Lung (tissue), 11 donors: ENCODE measurements at regions not wholly inside any gene's neighbourhood (a gene's known extent, or its start where the extent isn't known, plus 50 kb on each side); places are given as distances from the start of the nearest gene placed in this dataset.

Experiments
- ATAC-seq: fragments of 200-7000 bp; cut with Tn5 transposase; one replicate; pipeline ENCODE4 v1.9.1; 2020; ENCODE audit warnings: moderate number of reproducible peaks; ENCODE audit not compliant: insufficient read depth, low FRiP score
- DNase-seq, 3 donors: peaks; one replicate each; pipeline ENCODE4 v3.0.0-alpha.2; 2013 to 2017
- H3K27ac ChIP-seq, 2 donors: one replicate each; pipeline ENCODE4 v1.5.1; 2013; ENCODE audit warnings: mild to moderate bottlenecking in 2 of 2, moderate library complexity in 2 of 2, control low read depth in 1 of 2, inconsistent platforms in 1 of 2, low read depth in 1 of 2, low read length in 1 of 2
- H3K27me3 ChIP-seq, 3 donors: one replicate each; pipeline ENCODE4 v1.5.1; 2013; ENCODE audit warnings: low read length in 2 of 3; ENCODE audit not compliant: control insufficient read depth in 3 of 3, insufficient read depth in 3 of 3
- H3K36me3 ChIP-seq, 4 donors: one replicate each; pipeline ENCODE4 v1.5.1; 2013; ENCODE audit warnings: low read length in 4 of 4, mild to moderate bottlenecking in 1 of 4, moderate library complexity in 1 of 4; ENCODE audit not compliant: control insufficient read depth in 4 of 4, insufficient read depth in 4 of 4
- H3K4me1 ChIP-seq, 5 donors: one replicate each; pipeline ENCODE4 v1.5.1; 2013; ENCODE audit warnings: low read length in 5 of 5, mild to moderate bottlenecking in 2 of 5, moderate library complexity in 1 of 5; ENCODE audit not compliant: control insufficient read depth in 5 of 5, insufficient read depth in 5 of 5
- H3K4me3 ChIP-seq: one replicate; pipeline ENCODE4 v1.5.1; 2013; ENCODE audit warnings: mild to moderate bottlenecking, control low read depth, moderate library complexity
- H3K9ac ChIP-seq, 2 donors: one replicate each; pipeline ENCODE4 v1.5.1; 2013; ENCODE audit warnings: low read length in 2 of 2, control low read depth in 1 of 2; ENCODE audit not compliant: insufficient read depth in 1 of 2
- H3K9me3 ChIP-seq, 4 donors: one replicate each; pipeline ENCODE4 v1.5.1; 2013; ENCODE audit warnings: low read length in 3 of 4, mild to moderate bottlenecking in 1 of 4, moderate library complexity in 1 of 4; ENCODE audit not compliant: control insufficient read depth in 4 of 4, insufficient read depth in 3 of 4
- WGBS, 2 donors: extraction: QIAGEN DNeasy Blood & Tissue Kit; methylation state at CpG; one replicate each; pipeline ENCODE4 v1.1.7; 2013; 5-methylcytosine and 5-hydroxymethylcytosine counted together
- TF ChIP-seq, protein P1 (sequence below): IDR thresholded peaks from 2 replicates; pipeline ENCODE4 v1.5.1; 2012; ENCODE audit warnings: mild to moderate bottlenecking; ENCODE audit errors: control extremely low read depth, extremely low read depth
- donor health status: control.
- donor health status: control.
- donor health status: Bipolar disorder and iron deficiency.
- donor health status: healthy.
- donor health status: DM: yes; HTN: yes; CAD: no.

DNA sequence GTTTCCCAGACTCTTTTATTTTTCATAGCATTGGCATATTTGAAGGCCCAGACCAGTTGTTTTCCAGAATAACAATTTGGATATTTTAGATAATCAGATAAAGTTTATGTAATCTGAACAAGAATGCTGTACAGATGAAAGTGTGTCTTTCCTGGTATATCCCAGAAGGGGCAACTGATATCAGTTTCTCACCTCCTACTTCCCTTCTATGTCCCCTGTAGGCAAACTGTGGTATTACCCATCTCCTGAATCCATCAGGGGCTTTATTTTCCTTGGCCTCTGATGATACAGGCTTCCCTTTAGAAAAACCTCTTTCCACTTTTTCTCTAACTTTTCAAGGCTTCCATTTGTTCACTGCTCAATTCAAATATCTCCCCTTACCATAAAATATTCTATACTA is 87.5 kb upstream of the RGS1 start:
- no peaks in the 10 kb centered on the region for H3K36me3 ChIP-seq
- peaks cover 0 to 3% (median 0%) of the 10 kb centered on the region in 5 donors for H3K4me1 ChIP-seq
- H3K4me3 ChIP-seq: no peak overlapping the region
- no peak overlapping the region for H3K27ac ChIP-seq
- DNase-seq: no peak
- no peak overlapping the region for H3K9ac ChIP-seq
- H3K9me3 ChIP-seq: no peaks in the 10 kb centered on the region
- TF ChIP-seq, protein P1, sequence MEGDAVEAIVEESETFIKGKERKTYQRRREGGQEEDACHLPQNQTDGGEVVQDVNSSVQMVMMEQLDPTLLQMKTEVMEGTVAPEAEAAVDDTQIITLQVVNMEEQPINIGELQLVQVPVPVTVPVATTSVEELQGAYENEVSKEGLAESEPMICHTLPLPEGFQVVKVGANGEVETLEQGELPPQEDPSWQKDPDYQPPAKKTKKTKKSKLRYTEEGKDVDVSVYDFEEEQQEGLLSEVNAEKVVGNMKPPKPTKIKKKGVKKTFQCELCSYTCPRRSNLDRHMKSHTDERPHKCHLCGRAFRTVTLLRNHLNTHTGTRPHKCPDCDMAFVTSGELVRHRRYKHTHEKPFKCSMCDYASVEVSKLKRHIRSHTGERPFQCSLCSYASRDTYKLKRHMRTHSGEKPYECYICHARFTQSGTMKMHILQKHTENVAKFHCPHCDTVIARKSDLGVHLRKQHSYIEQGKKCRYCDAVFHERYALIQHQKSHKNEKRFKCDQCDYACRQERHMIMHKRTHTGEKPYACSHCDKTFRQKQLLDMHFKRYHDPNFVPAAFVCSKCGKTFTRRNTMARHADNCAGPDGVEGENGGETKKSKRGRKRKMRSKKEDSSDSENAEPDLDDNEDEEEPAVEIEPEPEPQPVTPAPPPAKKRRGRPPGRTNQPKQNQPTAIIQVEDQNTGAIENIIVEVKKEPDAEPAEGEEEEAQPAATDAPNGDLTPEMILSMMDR: no peak
- H3K27me3 ChIP-seq: no peaks in the 10 kb centered on the region
- ATAC-seq: no peak

DNA sequence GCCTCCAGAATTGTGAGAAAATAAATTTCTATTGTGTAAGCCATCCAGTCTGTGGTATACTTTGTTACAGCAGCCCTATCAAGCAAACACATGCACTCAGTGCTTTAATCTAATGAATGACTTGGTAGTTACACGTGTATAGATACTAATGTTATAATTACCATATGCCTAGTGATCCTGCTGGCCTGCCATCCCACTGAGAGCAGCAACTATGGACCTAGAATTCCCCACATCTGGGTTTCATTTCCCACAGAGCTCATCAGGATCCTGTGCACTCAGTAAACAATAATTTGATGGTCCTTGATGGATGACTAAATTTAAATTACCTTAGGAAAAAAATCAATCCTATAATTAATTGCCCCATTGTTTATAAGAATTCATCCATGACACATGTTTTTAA is 86.5 kb upstream of the RGS1 start:
- H3K9ac ChIP-seq: no peak overlapping the region

DNA sequence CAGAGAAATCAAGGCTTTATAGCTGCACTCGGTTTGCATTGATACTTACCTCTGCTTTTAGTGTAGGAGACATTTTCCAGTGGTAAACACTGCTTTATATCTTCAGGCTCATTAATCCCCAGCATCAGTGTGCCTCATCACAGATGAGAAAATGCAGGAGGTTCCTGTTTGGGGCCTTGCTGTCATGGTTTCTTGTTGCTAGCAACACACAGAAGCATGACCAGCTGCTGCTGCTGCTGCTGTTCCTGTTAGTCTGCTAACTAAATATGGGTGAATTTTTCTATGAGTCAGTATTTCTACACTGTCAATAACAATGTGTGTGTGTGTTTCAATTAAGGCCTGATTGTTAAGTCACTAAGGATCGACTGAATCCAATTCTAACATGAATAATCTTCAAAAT is 85.8 kb upstream of the RGS1 start:
- peaks cover 0 to 3% (median 0%) of the 10 kb centered on the region in 5 donors for H3K4me1 ChIP-seq
- no peaks in the 10 kb centered on the region for H3K27me3 ChIP-seq
- no peak overlapping the region for H3K4me3 ChIP-seq
- no peaks in the 10 kb centered on the region for H3K36me3 ChIP-seq
- H3K9me3 ChIP-seq: no peaks in the 10 kb centered on the region
- WGBS, 2 donors: 58 to 67% methylated on average over 2 of the region's 2 CpGs
- ATAC-seq: no peak
- peak overlapping the region in 1 of 2 donors; percentile 9 for H3K27ac ChIP-seq
- DNase-seq: peak; percentile 78 to 88 (median 87)
- TF ChIP-seq, protein P1: no peak
- H3K9ac ChIP-seq: no peak overlapping the region

More for the DNA sequence above, 86.5 kb upstream of the RGS1 start:
- 66 to 81% methylated on average over 1 of the region's 1 CpG for WGBS, 2 donors
- ATAC-seq (no peak), DNase-seq (no peak)
- Histone ChIP-seq H3K9me3 (no peaks in the 10 kb centered on the region), H3K27ac (peak overlapping the region; percentile 39 to 45), H3K36me3 (no peaks in the 10 kb centered on the region), H3K4me1 (peaks cover 0 to 3% (median 0%) of the 10 kb centered on the region in 5 donors), H3K27me3 (no peaks in the 10 kb centered on the region), H3K4me3 (no peak overlapping the region)
- TF ChIP-seq, protein P1: no peak
